Lower leg skin (tissue), 4 donors: ENCODE measurements at regions not wholly inside any gene's neighbourhood (a gene's known extent, or its start where the extent isn't known, plus 50 kb on each side); places are given as distances from the start of the nearest gene placed in this dataset.

ENCODE experiments used
- DNase-seq, 2 donors: peaks; one replicate each; pipeline ENCODE4 v3.0.0-alpha.2; 2019; ENCODE audit warnings: low spot score in 2 of 2
- H3K4me3 ChIP-seq: fragments of 200-600 bp; sonication (generic); 2 replicates; pipeline ENCODE4 v1.5.1; 2017; ENCODE audit warnings: mild to moderate bottlenecking, low read depth; ENCODE audit not compliant: poor library complexity, severe bottlenecking
- CTCF ChIP-seq, 3 donors: fragments of 450-650 bp; IDR thresholded peaks; one replicate each; pipeline ENCODE4 v1.5.1; 2016; ENCODE audit warnings: antibody characterized with exemption in 3 of 3, mild to moderate bottlenecking in 3 of 3, moderate library complexity in 2 of 3
- POLR2A ChIP-seq, 2 donors: fragments of 450-650 bp; IDR thresholded peaks; one replicate each; pipeline ENCODE4 v1.6.1; 2016 to 2017; ENCODE audit warnings: antibody characterized with exemption in 2 of 2, mild to moderate bottlenecking in 1 of 2, moderate library complexity in 1 of 2
- WGBS, 2 donors: methylation state at CpG; one replicate each; pipeline ENCODE4 v1.1.5; 2018; 5-methylcytosine and 5-hydroxymethylcytosine counted together
- intact Hi-C: fragments of 100-400 bp; cut with DNase I; formaldehyde crosslinking; loops from one replicate; pipeline ENCODE4 v1.15.0; 2023; ENCODE audit warnings: low total_unique reads

DNA sequence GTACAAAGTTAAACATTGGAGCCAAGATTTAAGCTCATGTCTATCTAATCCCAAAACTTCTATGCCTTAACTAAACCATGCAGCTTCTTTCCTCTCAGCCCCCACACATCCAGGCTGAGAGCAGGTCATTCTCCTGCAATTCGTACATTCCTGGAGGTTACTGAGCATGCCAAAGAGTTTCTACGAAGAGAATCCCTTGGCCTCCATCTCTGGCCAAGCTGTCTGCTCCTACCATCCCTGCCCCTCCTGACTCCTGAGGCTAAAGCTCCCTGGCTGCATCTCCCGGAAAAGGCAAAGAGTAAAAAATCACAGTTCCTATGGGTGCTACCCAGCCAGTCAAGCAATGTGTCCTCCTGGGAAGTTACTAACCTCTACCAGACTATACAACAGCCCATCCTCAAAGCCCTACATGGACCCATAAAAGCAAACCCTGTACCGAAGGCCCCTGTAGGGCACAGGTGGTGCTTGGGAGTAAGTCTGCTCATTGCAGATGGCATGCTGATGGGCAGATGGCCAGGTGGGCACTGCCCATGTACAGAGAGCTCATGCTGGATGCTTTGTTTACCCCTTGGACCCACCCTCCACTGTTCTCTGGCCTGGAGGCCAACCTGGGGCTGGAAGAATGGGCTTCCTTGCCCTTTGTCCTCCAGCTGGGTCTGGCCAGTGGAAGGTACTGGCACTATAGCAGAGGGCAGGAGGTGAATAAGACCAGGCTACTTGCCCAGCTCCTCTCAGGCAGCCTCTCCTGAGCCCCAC is 99.5 kb downstream of the TTC32 start:
- DNase-seq: no peak
- H3K4me3 ChIP-seq: no peak overlapping the region
- intact Hi-C loops: no loop called here
- WGBS, 2 donors: 72 to 84% methylated on average over 4 of the region's 4 CpGs
- no peak for TF ChIP-seq POLR2A (IDR thresholded peaks at IDR 0.05)
- TF ChIP-seq CTCF (IDR thresholded peaks at IDR 0.05): no peak

DNA sequence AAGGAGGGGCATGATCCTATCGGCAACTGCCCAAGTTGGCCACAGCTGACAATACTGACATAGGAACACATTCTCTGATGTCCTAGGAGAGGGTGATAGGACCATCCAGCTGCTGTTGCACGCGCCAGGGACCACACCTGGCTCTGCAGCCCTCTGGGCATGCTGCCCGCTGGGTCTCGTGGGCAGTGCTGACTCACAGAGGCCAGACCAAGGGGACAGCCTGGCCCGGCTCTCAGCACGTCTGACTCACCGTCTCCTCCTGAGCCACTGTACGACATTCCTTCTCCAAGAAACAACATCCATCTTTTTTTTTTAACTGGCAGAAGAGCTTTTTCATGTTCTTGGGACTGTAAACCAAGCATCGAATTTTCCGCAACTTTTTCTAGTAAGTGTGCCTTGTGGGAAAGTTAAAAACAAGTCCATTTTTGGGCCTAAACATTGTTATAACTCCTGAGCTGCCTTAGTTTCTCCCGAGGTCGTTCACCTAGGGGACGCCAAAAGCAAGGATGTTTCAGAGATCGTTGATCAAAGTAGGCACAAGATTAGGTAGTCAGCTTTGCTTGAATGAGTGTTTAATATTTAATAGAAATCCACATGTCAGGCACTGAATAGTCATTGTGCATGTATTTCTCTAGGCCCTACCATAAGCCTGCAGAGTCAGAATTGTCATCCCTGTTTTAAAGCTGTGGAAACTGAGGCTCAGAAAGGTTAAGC is 100.3 kb downstream of the TTC32 start:
- intact Hi-C loops: no loop called here
- 62 to 74% methylated on average over 15 of the region's 15 CpGs for WGBS, 2 donors
- TF ChIP-seq POLR2A (IDR thresholded peaks at IDR 0.05) (no peak), CTCF (IDR thresholded peaks at IDR 0.05) (no peak)
- DNase-seq: peak; percentile 66 to 94
- H3K4me3 ChIP-seq: no peak overlapping the region

- WGBS, 2 donors: 90 to 93% methylated on average over 5 of the region's 5 CpGs
- intact Hi-C loops: no loop called here
- no peak overlapping the region for H3K4me3 ChIP-seq
- peak in 1 of 2 donors; percentile 52 for DNase-seq
- TF ChIP-seq CTCF (IDR thresholded peaks at IDR 0.05) (no peak), POLR2A (IDR thresholded peaks at IDR 0.05) (no peak)
These were observed 101.0 kb downstream of the TTC32 start for GRCh38 chr2:19800796-19801195.

DNA sequence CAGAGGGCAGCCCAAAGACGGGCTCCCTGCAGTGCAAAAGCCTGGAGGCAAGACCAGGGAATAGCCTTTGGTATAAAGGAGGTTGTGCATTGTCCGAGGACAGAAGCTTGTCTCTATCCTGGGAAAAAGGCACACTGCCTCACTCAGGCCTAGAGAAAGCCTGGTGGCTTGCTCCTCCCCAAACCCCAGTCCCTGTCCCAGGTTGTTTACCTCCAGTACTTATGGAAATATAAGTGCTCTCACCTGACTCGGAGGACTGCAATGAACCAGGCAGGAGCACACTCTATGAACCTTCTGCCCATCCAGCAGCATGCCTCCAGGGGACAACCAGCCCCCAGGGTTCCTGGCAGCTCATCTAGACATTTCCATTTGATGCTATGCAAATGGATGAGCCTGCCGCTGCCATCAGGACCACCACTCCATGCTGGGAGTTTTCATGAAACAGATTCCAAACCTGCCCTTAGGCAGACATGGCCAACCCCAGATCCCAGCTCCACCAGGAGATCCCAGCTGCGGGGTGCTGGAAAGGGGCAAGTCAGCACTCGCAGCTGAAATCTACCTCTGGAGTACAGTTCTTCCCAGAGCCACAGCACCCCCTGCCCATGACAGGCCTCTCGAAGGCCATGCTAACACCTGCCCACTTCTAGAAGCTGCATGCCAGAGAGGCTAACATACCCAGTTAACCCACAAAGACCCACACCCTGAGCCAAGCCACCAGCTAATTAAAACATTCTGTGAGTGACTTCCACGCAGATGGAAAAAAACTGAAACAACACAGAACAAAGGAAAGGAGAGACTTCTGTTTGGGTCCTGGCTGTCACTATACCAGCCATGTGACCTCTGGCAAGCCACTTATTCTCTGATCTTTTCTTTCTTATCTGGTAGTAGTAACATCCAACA is 101.7 kb downstream of the TTC32 start:
- intact Hi-C loops: no loop called here
- no peak for TF ChIP-seq CTCF (IDR thresholded peaks at IDR 0.05)
- no peak for TF ChIP-seq POLR2A (IDR thresholded peaks at IDR 0.05)
- WGBS, 2 donors: 74 to 79% methylated on average over 8 of the region's 8 CpGs
- DNase-seq: peak in 1 of 2 donors; percentile 68
- H3K4me3 ChIP-seq: no peak overlapping the region

DNA sequence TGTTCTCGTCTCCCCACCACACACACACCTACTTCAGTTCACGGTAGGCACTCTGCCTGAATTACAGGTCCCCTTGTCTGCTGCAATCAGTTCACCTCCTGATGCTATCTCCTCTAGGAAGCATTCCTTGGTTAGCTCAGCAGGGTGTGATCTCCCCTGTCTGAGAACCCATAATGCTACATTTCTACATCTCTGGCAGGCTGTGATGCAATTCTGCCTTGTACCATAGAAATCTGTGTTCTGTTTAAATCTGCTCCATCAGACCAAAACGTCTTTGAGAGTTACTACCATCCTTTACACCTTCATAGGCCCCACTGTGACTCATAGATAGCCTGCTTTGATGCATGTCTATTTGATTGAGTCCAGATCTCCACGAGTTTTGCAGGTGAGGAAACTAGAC is 103.9 kb downstream of the TTC32 start:
- intact Hi-C loops: no loop called here
- DNase-seq: peak in 1 of 2 donors; percentile 25
- TF ChIP-seq POLR2A (IDR thresholded peaks at IDR 0.05) (no peak), CTCF (IDR thresholded peaks at IDR 0.05) (no peak)
- 75 to 88% methylated on average over 4 of the region's 4 CpGs for WGBS, 2 donors
- no peak overlapping the region for H3K4me3 ChIP-seq
